Ishikawa (cell line): ENCODE measurements at regions not wholly inside any gene's neighbourhood (a gene's known extent, or its start where the extent isn't known, plus 50 kb on each side); places are given as distances from the start of the nearest gene placed in this dataset.

ENCODE experiments used
- CEBPB ChIP-seq: IDR thresholded peaks from 2 replicates; pipeline ENCODE4 v1.6.1; 2012
- CREB1 ChIP-seq: IDR thresholded peaks from 2 replicates; pipeline ENCODE4 v1.6.1; 2012; ENCODE audit warnings: low read depth
- FOXM1 ChIP-seq: IDR thresholded peaks from 2 replicates; pipeline ENCODE4 v1.6.1; 2012; ENCODE audit warnings: low read depth, borderline replicate concordance
- RAD21 ChIP-seq: IDR thresholded peaks from 2 replicates; pipeline ENCODE4 v1.6.1; 2012; ENCODE audit warnings: low read depth
- TAF1 ChIP-seq: IDR thresholded peaks from 2 replicates; pipeline ENCODE4 v1.6.1; 2012; ENCODE audit warnings: low read depth, mild to moderate bottlenecking
- TCF12 ChIP-seq: IDR thresholded peaks from 2 replicates; pipeline ENCODE4 v1.6.1; 2012; ENCODE audit warnings: low read depth
- USF1 ChIP-seq: IDR thresholded peaks from 2 replicates; pipeline ENCODE4 v1.6.1; 2012
- YY1 ChIP-seq: IDR thresholded peaks from 2 replicates; pipeline ENCODE4 v1.6.1; 2012; ENCODE audit warnings: low read depth
- TF ChIP-seq, protein P1 (sequence below): IDR thresholded peaks from 2 replicates; pipeline ENCODE4 v1.6.1; 2012; ENCODE audit warnings: low read depth, mild to moderate bottlenecking
- TF ChIP-seq, protein P2 (sequence below): IDR thresholded peaks from 2 replicates; pipeline ENCODE4 v1.6.1; 2012

- TF ChIP-seq USF1: no peak
- no peak for TF ChIP-seq RAD21
- no peak for TF ChIP-seq CREB1
- TF ChIP-seq CEBPB: no peak
- no peak for TF ChIP-seq TAF1
- no peak for TF ChIP-seq YY1
- TF ChIP-seq FOXM1: no peak
- TF ChIP-seq TCF12: no peak
- TF ChIP-seq, protein P1, sequence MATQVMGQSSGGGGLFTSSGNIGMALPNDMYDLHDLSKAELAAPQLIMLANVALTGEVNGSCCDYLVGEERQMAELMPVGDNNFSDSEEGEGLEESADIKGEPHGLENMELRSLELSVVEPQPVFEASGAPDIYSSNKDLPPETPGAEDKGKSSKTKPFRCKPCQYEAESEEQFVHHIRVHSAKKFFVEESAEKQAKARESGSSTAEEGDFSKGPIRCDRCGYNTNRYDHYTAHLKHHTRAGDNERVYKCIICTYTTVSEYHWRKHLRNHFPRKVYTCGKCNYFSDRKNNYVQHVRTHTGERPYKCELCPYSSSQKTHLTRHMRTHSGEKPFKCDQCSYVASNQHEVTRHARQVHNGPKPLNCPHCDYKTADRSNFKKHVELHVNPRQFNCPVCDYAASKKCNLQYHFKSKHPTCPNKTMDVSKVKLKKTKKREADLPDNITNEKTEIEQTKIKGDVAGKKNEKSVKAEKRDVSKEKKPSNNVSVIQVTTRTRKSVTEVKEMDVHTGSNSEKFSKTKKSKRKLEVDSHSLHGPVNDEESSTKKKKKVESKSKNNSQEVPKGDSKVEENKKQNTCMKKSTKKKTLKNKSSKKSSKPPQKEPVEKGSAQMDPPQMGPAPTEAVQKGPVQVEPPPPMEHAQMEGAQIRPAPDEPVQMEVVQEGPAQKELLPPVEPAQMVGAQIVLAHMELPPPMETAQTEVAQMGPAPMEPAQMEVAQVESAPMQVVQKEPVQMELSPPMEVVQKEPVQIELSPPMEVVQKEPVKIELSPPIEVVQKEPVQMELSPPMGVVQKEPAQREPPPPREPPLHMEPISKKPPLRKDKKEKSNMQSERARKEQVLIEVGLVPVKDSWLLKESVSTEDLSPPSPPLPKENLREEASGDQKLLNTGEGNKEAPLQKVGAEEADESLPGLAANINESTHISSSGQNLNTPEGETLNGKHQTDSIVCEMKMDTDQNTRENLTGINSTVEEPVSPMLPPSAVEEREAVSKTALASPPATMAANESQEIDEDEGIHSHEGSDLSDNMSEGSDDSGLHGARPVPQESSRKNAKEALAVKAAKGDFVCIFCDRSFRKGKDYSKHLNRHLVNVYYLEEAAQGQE: no peak
- TF ChIP-seq, protein P2, sequence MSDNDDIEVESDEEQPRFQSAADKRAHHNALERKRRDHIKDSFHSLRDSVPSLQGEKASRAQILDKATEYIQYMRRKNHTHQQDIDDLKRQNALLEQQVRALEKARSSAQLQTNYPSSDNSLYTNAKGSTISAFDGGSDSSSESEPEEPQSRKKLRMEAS: no peak
These were observed 110.4 kb upstream of the GMNC start for GRCh38 chr3:190972840-190973270.
